Transverse colon (tissue), 4 donors: ENCODE measurements at regions not wholly inside any gene's neighbourhood (a gene's known extent, or its start where the extent isn't known, plus 50 kb on each side); places are given as distances from the start of the nearest gene placed in this dataset.
A peak's percentile ranks its signal among the peaks of the same experiment; 100 is the strongest.

Experiments
- DNase-seq: peaks from one replicate; pipeline ENCODE4 v3.0.0-alpha.2; 2019
- H3K27ac ChIP-seq, 4 donors: fragments of 200-600 bp; sonication (generic); 2 replicates each; pipeline ENCODE4 v1.5.1; 2016 to 2018; ENCODE audit warnings: inconsistent platforms in 4 of 4
- H3K27me3 ChIP-seq: fragments of 200-600 bp; sonication (generic); 2 replicates; pipeline ENCODE4 v1.5.1; 2017; ENCODE audit warnings: inconsistent platforms
- H3K36me3 ChIP-seq, 4 donors: fragments of 200-600 bp; sonication (generic); 2 replicates each; pipeline ENCODE4 v1.5.1; 2017 to 2019; ENCODE audit warnings: inconsistent platforms in 4 of 4
- H3K4me1 ChIP-seq, 4 donors: fragments of 200-600 bp; sonication (generic); 2 replicates each; pipeline ENCODE4 v1.5.1; 2017 to 2020; ENCODE audit warnings: inconsistent platforms in 4 of 4
- H3K4me3 ChIP-seq, 4 donors: fragments of 200-600 bp; sonication (generic); 1 replicate in 1 of 4; 2 replicates in 3 of 4; pipeline versions ENCODE4 v1.5.1 to v1.6.1; 2017 to 2019; ENCODE audit warnings: inconsistent platforms in 4 of 4
- H3K9me3 ChIP-seq, 2 donors: fragments of 200-600 bp; sonication (generic); 2 replicates each; pipeline ENCODE4 v1.5.1; 2017 to 2019; ENCODE audit warnings: inconsistent platforms in 2 of 2
- EP300 ChIP-seq: sonication (generic); formaldehyde crosslinking; IDR thresholded peaks from one replicate; pipeline ENCODE4 v1.6.1; 2017; ENCODE audit warnings: antibody characterized with exemption, low read depth
- POLR2A ChIP-seq: fragments of 450-650 bp; IDR thresholded peaks from one replicate; pipeline ENCODE4 v1.6.1; 2016; ENCODE audit warnings: antibody characterized with exemption, mild to moderate bottlenecking, moderate library complexity
- POLR2AphosphoS5 ChIP-seq, 3 donors: sonication (generic); formaldehyde crosslinking; IDR thresholded peaks; one replicate each; pipeline ENCODE4 v1.6.1; 2016; ENCODE audit warnings: antibody characterized with exemption in 3 of 3
- WGBS, 2 donors: methylation state at CpG; one replicate each; pipeline ENCODE4 v1.1.5; 2018; ENCODE audit warnings: low coverage in 1 of 2; 5-methylcytosine and 5-hydroxymethylcytosine counted together
- in situ Hi-C, 4 donors: fragments of 200-750 bp; cut with MboI; loops; one replicate each; pipeline versions ENCODE4 v1.15.0 to v1.15.1; 2017; ENCODE audit warnings: low sequenced_read_pairs in 3 of 4, low pct_ligation_motif_present in 1 of 4, low pct_unique_long_range_greater_than_20kb in 1 of 4
- intact Hi-C: fragments of 100-400 bp; cut with DNase I; formaldehyde crosslinking; loops from one replicate; pipeline ENCODE4 v1.15.1; 2023; ENCODE audit warnings: low total_unique reads
- TF ChIP-seq, protein P1 (sequence below), 5 experiments: fragments of 200-600 bp in 3 of 5; fragments of 450-650 bp in 2 of 5; sonication (generic) in 3 of 5; IDR thresholded peaks; 1 replicate in 2 of 5; 2 replicates in 3 of 5; pipeline ENCODE4 v1.5.1; 2016 to 2017; ENCODE audit warnings: antibody characterized with exemption in 5 of 5, inconsistent platforms in 3 of 5, mild to moderate bottlenecking in 2 of 5, moderate library complexity in 1 of 5

DNA sequence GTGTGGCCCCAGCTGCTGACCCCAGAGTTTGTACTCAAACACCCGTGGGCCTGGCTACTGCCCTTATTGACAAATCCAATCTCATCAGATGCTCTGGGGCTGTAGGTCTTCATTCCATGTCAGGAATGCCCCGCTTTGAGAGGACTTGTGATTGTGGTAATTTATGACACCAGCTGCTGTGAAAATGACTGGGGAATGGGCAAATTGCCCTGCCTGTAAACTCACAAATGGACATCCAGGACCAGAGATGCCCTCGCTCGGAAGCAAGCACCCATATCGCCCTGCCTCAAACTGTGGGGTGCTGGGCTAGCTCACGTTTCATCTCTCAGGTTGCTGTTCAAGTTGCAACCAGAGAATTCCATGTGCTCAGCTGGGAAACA lies 225.9 kb upstream of the MAP3K1 start:
- intact Hi-C loops = loop anchor here (5.0 kb wide), 1 partner anchor 92 kb away; no protein-coding TSS in a partner anchor
- 48% methylated on average over 6 of the region's 6 CpGs; no CpG with 5 or more reads in 1 of the 2 donors for WGBS, 2 donors
- Histone ChIP-seq H3K27me3 (no peaks in the 10 kb centered on the region), H3K4me3 (no peak overlapping the region), H3K9me3 (no peaks in the 10 kb centered on the region), H3K27ac (peak overlapping the region; percentile 39 to 50 (median 43)), H3K36me3 (no peaks in the 10 kb centered on the region), H3K4me1 (peaks cover 0 to 15% (median 3%) of the 10 kb centered on the region in 4 donors)
- no peak for DNase-seq
- no peak for TF ChIP-seq POLR2AphosphoS5 (IDR thresholded peaks at IDR 0.05)
- TF ChIP-seq EP300 = no peak
- TF ChIP-seq, protein P1, sequence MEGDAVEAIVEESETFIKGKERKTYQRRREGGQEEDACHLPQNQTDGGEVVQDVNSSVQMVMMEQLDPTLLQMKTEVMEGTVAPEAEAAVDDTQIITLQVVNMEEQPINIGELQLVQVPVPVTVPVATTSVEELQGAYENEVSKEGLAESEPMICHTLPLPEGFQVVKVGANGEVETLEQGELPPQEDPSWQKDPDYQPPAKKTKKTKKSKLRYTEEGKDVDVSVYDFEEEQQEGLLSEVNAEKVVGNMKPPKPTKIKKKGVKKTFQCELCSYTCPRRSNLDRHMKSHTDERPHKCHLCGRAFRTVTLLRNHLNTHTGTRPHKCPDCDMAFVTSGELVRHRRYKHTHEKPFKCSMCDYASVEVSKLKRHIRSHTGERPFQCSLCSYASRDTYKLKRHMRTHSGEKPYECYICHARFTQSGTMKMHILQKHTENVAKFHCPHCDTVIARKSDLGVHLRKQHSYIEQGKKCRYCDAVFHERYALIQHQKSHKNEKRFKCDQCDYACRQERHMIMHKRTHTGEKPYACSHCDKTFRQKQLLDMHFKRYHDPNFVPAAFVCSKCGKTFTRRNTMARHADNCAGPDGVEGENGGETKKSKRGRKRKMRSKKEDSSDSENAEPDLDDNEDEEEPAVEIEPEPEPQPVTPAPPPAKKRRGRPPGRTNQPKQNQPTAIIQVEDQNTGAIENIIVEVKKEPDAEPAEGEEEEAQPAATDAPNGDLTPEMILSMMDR (IDR thresholded peaks at IDR 0.05) = no peak
- TF ChIP-seq POLR2A = no peak
- in situ Hi-C loops = no loop called here

DNA sequence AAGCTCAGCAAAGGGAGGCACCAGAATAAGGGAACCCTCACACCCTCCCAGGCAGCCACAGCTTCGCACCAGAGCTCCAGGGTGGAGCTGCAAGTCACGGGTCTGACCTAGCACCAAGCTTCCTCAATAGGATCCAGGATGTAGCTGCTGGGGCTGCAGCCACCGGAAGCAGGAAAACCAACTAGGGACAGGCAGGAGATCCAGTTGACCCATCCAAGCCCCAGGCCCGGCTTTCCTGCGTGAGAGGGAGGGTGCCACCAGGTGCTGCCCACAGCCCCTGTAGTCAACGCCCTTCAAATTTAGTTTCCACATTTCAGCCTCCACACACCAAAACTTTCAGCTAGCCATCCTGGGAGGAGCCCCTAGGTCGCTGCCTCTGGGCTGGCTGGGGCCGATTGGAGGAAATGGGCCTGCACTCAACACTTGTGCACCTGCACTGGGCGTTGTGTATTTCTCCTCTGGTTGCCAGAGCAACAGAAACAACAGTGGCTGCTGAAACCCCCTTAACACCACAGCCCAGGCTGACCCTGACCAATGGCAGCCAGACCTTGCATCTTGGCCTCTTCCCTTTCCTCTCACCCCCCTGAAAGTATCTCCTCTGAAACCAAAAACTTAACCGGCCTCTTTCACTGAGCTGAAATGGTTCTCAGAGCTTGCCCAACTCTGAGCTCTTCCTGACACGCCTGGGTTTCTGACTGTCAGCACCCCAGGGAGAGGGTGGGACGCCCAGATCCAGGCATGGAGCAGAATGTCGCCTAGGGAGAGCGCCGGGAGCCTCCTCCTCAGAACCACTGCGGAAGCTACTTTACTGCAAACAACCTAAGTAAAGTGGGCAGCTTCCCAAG lies 226.5 kb upstream of the MAP3K1 start:
- 62% methylated on average over 16 of the region's 16 CpGs; no CpG with 5 or more reads in 1 of the 2 donors for WGBS, 2 donors

DNA sequence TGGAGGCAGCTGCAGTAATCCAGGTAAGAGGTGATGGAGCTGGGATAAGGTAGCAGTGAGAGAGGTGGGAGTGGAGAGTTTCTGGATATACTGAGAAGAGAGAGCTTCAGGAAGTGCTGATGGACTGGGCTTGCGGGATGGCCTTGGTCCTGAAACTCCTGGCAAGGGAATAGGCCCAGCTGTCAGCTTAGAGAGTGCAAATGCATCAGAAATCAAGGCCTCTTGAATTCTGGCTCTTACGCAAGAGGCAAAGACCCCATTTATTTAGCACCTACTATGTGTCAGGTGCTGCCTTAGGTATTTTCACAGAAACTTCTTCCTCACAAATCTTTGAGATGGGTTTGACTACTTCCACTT lies 227.2 kb upstream of the MAP3K1 start:
- peaks cover 0 to 15% (median 3%) of the 10 kb centered on the region in 4 donors for H3K4me1 ChIP-seq
- no peaks in the 10 kb centered on the region for H3K9me3 ChIP-seq
- WGBS, 2 donors = 80 to 84% methylated on average over 1 to 2 of the region's 2 CpGs
- intact Hi-C loops (loop anchor here (5.0 kb wide), 1 partner anchor 91 kb away; no protein-coding TSS in a partner anchor), in situ Hi-C loops (no loop called here)
- no peak for DNase-seq
- TF ChIP-seq, protein P1 (IDR thresholded peaks at IDR 0.05) = no peak
- TF ChIP-seq POLR2A = no peak
- TF ChIP-seq EP300 = no peak
- no peak for TF ChIP-seq POLR2AphosphoS5 (IDR thresholded peaks at IDR 0.05)
- no peak overlapping the region for H3K4me3 ChIP-seq
- peak overlapping the region in 3 of 4 donors; percentile 39 to 44 (median 42) for H3K27ac ChIP-seq
- no peaks in the 10 kb centered on the region for H3K36me3 ChIP-seq
- no peaks in the 10 kb centered on the region for H3K27me3 ChIP-seq

More for the DNA sequence above, 226.5 kb upstream of the MAP3K1 start:
- H3K4me1 ChIP-seq = peaks cover 0 to 15% (median 3%) of the 10 kb centered on the region in 4 donors
- no peaks in the 10 kb centered on the region for H3K27me3 ChIP-seq
- peak in 1 of 3 donors; percentile 37 for TF ChIP-seq POLR2AphosphoS5 (IDR thresholded peaks at IDR 0.05)
- TF ChIP-seq POLR2A = no peak
- peak overlapping the region; percentile 39 to 50 (median 43) for H3K27ac ChIP-seq
- no peaks in the 10 kb centered on the region for H3K9me3 ChIP-seq
- H3K36me3 ChIP-seq = no peaks in the 10 kb centered on the region
- no peak overlapping the region for H3K4me3 ChIP-seq
- in situ Hi-C loops (no loop called here), intact Hi-C loops (loop anchor here (5.0 kb wide), 1 partner anchor 92 kb away; no protein-coding TSS in a partner anchor)
- peak; percentile 78 for DNase-seq

DNA sequence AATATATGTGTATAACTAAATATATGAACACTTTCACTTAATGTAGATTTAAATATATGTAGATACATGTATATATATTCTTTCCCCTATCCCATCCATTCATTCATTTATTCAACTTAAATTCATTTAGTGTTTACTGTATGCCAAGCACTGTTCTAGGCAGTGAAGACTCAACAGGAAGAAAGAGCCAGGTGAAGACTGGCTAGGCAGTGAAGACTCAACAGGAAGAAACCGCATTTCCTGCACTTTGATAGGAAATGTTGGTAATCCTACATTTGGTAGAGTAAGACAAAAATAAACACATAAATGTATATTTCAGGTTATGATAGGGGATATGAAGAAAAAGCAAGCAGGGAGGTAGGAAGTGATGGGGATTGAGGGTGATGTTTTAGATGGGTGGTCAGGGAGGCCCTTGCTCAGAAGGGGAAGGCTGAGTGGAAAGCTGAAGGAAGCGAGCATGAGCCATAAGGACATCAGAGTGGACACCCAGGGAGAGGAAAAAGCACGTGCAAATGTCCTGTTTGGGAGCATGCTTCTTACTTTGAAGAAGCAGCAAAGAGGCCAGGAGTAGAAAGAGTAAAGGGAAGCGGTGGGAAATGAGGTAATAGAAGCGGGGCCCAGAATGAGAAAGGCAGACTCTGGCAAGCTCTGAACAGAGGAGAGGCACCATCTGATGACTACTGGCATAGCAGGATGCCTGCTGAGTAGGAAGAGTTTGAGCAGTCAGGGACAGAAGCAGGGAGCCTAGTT lies 227.8 kb upstream of the MAP3K1 start:
- Histone ChIP-seq H3K27me3 (no peaks in the 10 kb centered on the region), H3K36me3 (no peaks in the 10 kb centered on the region), H3K4me1 (peaks cover 0 to 15% (median 3%) of the 10 kb centered on the region in 4 donors), H3K4me3 (no peak overlapping the region), H3K9me3 (no peaks in the 10 kb centered on the region), H3K27ac (peak overlapping the region in 2 of 4 donors; percentile 42 to 44)
- intact Hi-C loops (loop anchor here (5.0 kb wide), 1 partner anchor 90 kb away; no protein-coding TSS in a partner anchor), in situ Hi-C loops (no loop called here)
- DNase-seq = no peak
- TF ChIP-seq, protein P1 (IDR thresholded peaks at IDR 0.05) = no peak
- no peak for TF ChIP-seq POLR2A
- TF ChIP-seq POLR2AphosphoS5 (IDR thresholded peaks at IDR 0.05) = no peak
- no peak for TF ChIP-seq EP300
- 89 to 92% methylated on average over 4 to 5 of the region's 5 CpGs for WGBS, 2 donors
